ENCODE measurements at regions not wholly inside any gene's neighbourhood (a gene's known extent, or its start where the extent isn't known, plus 50 kb on each side); places are given as distances from the start of the nearest gene placed in this dataset.
"Not testable (repeated sequence)": the region's sequence is repeated elsewhere in the genome, so short reads cannot be mapped to it uniquely, and the experiment has no call there.

- ATAC-seq, result no peak
Measured at GRCh38 chr7:114806590-114807162, 115.2 kb upstream of the MDFIC start.

DNA sequence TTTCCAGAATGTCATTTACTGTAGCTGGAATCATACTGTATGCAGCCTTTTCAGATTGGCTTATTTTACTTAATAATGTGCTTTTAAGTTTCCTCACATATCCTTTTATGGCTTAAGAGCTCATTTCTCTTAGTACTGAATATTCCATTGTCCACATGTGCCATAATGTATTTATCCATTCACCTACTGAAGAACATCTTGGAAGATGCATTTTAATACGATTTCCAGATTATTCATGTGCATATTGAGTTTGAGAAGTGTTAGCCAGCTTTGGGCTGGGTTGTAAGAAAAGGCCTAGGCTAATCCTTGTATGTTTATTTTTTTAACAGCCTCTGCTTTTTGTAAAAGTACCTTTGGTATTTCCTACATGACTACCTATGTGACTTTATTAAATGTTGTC, 109.3 kb upstream of the MDFIC start:
- ATAC-seq, result no peak

- ATAC-seq, result no peak
Measured at GRCh38 chr7:114813624-114814023, 108.3 kb upstream of the MDFIC start.

GRCh38 chr7:114817036-114817435, 104.9 kb upstream of the MDFIC start:
- not testable (repeated sequence) for ATAC-seq

- ATAC-seq, result peak; percentile 71
Measured at GRCh38 chr7:114818501-114818900, 103.4 kb upstream of the MDFIC start.

DNA sequence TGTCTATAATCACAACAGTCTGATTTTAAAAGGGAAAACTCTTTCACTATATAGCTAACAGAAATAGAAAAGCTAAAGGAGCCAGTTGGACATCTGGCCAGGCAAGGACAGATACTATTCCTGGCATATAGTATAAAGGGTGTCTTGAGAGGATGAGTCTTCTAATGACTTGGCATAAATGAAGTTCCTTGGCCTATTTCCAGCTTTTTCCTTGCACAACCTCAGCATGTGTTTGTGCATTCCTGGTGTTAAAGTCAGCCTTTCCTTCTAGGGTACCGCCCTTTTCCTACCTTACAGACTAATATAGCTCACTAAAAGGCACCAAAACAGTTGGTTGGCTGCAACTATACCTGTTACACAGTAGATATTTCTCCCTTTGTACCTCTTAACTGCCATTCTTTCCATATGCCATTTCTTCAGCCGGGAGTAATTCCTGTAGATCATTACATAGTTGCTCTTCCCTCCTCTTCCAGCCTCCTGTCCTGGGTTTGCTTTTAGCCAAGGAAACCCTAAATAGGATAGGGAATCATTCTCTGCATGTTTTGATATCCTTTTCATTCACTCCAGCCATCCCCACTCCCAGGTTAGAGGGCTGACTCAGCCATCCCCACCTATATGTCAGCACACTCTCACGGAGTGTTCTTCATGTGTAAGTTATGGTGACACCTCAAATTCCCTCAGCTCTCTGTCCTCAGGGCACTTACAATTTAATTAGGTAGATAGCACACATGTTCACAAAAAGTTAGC, 102.1 kb upstream of the MDFIC start:
- ATAC-seq, result peak; percentile 97

GRCh38 chr7:114821030-114821900, 100.6 kb upstream of the MDFIC start:
- no peak for ATAC-seq

DNA sequence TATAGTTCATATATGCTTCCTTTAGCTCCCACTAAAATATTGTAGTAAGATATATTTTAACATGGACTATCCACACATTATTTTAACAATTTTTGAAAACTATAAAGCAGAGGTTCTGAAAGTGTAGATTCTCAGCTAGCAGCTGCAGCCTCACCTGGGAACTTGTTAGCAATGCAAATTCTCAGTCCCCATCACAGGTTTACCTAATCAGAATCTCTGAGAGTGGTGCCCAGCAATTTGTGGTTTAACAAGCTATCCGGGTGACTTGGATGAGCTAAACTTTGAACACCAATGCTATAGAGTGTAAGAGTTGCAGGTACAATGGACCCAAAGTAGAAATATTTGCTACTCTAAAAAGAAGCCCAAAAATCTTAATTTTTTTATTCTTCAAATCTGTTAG, 99.8 kb upstream of the MDFIC start:
- no peak for ATAC-seq

GRCh38 chr7:114822844-114823243, 99.0 kb upstream of the MDFIC start:
- ATAC-seq, result no peak

- peak; percentile 21 for ATAC-seq
Measured at GRCh38 chr7:114823290-114823689, 98.6 kb upstream of the MDFIC start.

DNA sequence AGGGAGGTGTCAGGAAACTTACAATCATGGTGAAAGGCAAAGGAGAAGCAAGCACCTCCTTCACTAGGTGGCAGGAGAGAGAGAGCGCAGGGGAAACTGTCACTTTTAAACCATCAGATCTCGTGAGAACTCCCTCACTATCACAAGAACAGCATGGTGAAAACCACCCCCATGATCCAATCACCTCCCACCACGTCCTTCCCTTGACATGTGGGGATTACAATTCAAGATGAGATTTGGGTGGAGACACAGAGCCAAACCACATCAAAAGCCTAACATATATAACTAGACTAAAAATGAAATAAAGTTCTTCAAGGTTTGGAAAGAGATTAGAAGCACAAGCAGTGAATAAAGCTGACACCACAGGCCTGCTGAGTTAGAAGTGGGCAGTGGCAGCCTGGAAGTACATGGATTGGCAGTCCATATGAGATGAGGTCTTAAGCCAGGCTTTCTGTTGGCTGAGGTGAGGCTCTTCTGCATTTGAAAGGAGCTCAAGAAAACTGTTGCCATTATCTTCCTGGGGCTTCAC, 96.4 kb upstream of the MDFIC start:
- no peak for ATAC-seq

- no peak for ATAC-seq
Measured at GRCh38 chr7:114830952-114831351, 90.9 kb upstream of the MDFIC start.

DNA sequence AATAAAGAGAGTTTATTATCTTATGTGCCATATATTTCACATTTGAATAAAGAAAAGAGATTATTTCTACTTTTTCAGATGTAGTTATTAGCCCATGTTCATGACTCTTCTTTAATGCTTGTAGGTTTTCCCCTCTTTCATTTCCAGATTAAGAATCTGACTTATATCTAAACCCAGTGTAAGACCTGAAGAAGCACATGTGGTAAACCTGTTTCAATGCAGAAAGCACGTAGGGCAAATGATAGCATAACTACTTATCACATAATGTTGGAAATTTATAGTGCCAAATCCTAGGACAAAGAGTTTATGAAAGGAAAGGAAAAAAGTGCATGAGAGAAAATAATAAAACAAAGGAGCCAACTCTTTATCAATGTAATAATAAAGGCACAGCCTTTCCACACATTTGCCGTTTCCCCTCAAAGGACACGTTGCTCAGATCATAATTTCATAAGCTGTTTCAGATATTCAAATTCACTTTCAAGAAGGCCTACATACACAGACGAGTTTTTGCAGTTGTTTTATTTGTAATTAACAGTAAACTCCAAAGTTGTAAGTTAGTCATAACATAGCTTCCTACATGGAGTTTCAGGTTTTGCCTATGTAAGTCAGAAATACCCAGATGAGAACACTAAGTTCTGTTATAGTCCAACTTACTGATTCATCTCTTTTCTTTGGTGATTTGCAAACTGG, 88.8 kb upstream of the MDFIC start:
- ATAC-seq, result no peak

GRCh38 chr7:114835303-114835702, 86.6 kb upstream of the MDFIC start:
- ATAC-seq, result no peak

- ATAC-seq, result no peak
Measured at GRCh38 chr7:114835861-114836260, 86.0 kb upstream of the MDFIC start.

DNA sequence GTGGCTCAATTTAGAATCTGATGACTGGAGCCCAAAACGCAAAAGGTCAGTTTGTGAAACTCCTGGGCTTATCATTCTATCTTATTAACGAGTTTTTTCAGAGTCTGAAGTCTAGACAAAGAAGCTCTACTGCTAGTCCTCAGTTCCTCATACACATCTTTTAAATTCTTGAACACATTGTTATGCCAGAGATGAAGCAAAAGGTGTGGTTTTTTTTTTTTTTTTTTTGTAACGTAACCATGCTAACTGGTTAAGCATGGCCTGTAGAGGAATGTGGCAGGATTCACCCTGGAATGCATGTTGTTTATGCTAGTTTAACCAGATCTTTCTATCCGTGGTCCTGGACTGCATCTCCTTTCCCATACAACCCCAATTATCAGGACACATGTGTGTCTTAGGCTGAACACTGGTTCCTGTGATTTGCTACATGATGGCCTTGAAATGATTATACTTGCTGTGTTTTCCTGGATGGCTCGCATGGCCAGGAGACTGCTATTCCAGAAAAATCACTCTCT, 79.3 kb upstream of the MDFIC start:
- ATAC-seq, result no peak

DNA sequence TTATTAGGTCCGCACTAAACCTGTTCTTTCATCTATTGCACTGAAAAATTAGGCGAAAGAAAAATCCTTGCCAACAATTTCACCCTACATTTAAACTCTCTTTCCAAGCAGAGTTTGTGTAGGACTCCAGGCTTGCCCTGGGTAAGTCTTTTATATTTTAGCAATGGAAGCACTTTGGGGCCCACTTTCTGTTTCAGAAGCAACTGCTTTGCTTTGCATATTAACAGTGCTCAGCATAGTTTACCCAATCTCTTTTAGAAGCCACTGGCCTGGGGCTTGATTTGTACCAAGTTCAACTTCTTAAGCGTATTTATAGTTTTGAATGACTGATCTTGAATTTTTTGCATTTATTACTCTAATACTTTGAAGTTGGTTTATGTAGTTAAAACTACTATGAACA, 78.8 kb upstream of the MDFIC start:
- no peak for ATAC-seq

- no peak for ATAC-seq
Measured at GRCh38 chr7:114851406-114852061, 70.4 kb upstream of the MDFIC start.

- no peak for ATAC-seq
Measured at GRCh38 chr7:114852293-114852692, 69.6 kb upstream of the MDFIC start.

- ATAC-seq, result no peak
Measured at GRCh38 chr7:114853189-114853588, 68.7 kb upstream of the MDFIC start.

DNA sequence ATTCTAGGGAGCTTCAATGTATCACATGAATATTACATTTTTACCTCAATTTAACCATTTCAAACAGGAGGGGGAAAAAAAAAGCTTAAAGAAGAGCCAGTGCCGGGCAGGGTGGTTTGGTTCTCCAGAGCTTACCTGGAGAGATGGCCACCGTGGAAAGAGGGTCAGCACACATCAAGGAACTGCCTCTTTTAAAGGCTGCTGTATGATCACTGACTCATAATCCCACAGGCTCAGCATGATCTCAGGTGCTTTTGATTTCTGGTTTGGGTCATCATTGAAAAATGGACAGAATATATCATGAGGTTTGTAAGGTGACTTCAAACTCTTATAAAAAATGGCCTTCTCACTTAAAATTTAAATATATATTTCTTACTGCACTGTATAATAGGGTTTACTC, 67.5 kb upstream of the MDFIC start:
- no peak for ATAC-seq

- no peak for ATAC-seq
Measured at GRCh38 chr7:114856625-114857024, 65.3 kb upstream of the MDFIC start.

All from esophagus mucosa (tissue), 1 donor.